ENCODE measurements at regions not wholly inside any gene's neighbourhood (a gene's known extent, or its start where the extent isn't known, plus 50 kb on each side); places are given as distances from the start of the nearest gene placed in this dataset.
"Not testable (repeated sequence)": the region's sequence is repeated elsewhere in the genome, so short reads cannot be mapped to it uniquely, and the experiment has no call there.

DNA sequence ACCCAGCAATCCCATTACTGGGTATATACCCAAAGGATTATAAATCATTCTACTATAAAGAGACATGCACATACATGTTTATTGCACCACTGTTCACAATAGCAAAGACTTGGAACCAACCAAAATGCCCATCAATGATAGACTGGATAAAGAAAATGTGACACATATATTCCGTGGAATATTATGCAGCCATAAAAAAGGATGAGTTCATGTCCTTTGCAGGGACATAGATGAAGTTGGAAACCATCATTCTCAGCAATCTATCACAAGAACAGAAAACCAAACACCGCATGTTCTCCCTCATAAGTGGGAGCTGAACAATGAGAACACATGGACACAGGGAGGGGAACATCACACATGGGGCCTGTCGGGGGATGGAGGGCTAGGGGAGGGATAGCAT, 113.2 kb upstream of the PRSS1 start:
- DNase-seq, result not testable (repeated sequence)

DNA sequence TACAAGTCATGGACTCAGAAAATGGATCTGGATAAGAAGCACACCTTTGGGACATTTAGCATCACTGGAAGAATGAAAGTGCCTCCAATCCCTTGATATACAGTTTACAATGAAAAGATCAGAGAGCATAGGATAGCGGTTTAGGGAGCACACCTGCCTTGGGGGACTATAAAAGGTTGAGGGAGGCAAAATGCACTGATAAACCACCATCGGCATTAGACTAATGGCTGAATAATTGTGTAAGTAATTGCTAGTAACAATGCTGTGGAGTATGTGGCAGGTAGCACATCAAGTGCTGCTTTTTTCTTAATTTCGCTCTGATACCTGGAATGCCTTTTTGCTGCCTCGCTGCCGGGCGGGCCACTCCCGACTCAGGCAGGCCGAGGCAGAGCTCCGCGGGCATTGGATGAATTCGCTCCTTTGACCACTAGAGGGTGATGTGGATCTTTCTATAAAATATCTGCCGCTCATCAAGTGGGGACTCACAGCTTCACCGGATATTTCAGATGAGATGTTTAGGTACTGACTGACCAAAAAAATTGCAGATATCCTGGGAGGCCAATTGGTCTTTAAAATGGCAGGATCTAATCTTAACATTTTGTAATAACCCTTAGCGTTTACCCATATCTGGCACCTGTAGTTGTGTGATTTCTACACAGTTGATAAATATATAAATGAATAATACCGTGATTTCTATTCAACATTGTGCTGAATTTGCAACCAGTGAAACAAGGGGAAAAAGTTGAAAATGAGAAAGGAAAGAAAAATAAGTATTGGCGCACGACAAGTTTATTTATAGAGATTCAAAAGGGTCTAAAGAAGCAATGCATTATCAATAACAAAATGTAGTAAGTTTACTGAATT, 116.8 kb upstream of the PRSS1 start:
- DNase-seq, result peak; percentile 45

DNA sequence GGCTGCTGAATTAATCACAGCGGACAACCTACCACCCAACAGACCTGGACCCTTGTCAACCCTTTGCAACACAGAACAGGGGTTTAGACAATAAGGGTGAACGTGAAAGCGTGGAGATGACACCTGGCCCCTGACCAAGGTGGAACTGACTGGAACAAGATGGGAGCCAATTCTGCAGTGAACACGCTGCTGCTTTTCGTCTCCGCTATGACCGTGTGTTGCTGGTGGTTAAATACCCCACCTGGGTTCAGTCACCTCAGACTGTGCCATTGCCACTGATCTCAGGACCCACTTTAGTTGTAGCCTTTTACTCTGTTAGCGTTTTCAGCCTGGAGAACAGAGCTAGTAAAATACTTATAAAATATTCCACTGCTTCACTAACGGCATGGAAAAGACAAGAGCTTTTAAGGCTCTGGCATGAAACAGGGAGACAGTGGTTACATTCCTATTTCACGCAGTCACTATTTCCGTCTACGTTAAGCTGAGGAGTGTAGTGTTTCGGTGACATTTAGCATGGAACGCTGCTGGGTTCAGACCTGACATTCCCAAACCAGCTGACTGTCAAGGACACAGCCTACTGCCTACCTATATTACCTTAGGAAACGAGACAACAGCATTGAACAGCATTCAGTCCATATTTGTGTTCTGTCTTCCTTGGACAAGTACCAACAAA, 119.5 kb upstream of the PRSS1 start:
- no peak for DNase-seq

DNA sequence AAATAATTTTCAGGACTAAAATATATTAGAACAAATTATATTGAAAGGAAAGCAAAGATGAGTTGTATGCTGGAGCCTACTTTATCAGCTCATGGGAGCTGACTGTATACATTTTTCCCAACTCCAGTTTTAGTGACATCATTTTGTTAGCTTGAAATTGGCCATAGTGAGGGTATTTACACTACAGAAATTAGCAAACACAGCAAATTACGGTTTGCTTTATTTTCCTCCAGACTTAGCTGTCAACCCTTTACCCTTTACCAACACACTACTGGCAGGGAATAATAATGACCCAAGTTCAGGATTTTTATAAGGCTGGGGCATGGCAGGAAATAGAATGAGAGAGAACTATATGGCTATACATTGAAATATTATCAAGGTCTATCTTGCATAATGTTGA, 120.3 kb upstream of the PRSS1 start:
- DNase-seq, result no peak

DNA sequence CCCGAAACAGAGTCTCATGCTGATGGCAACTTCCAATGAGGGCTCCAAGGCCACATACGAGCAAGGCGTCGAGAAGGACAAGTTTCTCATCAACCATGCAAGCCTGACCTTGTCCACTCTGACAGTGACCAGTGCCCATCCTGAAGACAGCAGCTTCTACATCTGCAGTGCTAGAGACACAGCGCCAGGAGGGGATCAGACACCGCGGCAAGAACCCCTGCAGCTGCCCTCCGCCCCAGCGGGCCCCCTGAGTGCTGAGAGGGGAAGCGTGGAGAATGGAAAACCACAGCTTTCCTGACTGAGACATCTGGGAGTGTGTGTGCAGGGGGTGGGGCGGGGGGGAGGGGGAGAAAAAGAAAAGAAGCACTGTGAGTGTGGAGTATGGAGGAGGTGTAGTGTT, 122.0 kb upstream of the PRSS1 start:
- not testable (repeated sequence) for DNase-seq

DNA sequence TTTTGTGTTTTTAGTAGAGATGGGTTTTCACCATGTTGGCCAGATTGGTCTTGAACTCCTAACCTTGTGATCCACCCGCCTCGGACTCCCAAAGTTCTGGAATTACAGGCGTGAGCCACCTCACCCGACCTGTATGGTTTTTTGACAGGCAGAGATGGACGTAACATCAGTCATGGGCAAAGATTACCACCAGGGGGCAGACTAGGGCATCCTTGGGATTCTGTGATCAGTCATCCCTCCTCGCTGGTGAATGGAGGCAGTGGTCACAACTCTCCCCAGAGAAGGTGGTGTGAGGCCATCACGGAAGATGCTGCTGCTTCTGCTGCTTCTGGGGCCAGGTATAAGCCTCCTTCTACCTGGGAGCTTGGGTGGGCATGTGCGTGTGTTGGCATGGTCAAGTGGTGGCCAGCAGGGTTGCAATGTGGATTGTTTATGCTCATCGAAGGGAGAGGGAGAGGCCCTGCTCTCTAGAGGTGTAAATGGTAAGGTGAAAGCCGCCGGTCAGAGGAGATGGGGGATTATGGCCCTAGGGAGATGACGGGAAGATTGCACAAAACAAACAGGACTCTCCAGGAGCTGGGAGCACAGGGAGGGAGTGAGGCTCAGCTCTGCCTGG, 122.7 kb upstream of the PRSS1 start:
- peak; percentile 71 for DNase-seq

DNA sequence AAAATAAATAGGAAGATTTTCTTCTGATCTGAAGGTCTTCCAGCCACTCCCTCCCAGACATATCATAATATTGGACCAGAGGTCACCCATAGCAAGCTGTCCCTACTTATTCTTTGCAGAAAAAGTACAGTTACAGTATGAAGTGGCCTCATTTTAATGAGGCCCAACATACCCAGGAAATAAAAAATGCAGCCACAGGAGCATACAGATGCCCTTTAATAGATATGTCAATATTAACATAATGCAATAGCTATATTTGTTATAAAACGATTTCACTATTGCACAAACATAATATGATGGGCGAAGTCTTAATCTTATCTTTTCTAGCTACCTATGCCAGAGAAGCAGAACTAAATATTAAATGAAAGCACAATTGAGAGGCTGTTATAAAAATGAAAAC, 124.1 kb upstream of the PRSS1 start:
- not testable (repeated sequence) for DNase-seq

DNA sequence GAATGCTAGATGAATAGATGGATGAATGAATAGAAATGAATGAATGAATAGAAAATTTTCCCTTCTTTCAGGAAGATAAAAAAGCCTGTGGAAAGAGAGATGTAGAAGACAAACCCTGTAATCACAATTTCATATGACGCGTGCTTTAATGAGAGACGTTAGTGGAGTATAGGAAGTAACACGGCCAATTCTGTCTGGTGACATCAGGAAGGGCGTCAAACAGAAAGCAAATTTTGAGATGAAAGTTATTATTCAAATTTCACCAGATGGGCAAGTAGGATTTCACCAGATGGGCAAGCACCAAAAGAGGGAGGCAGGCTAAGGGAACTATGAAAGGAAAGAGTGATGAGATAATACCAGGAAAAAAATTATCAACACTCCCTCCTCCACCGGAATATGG, 128.9 kb upstream of the PRSS1 start:
- no peak for DNase-seq

DNA sequence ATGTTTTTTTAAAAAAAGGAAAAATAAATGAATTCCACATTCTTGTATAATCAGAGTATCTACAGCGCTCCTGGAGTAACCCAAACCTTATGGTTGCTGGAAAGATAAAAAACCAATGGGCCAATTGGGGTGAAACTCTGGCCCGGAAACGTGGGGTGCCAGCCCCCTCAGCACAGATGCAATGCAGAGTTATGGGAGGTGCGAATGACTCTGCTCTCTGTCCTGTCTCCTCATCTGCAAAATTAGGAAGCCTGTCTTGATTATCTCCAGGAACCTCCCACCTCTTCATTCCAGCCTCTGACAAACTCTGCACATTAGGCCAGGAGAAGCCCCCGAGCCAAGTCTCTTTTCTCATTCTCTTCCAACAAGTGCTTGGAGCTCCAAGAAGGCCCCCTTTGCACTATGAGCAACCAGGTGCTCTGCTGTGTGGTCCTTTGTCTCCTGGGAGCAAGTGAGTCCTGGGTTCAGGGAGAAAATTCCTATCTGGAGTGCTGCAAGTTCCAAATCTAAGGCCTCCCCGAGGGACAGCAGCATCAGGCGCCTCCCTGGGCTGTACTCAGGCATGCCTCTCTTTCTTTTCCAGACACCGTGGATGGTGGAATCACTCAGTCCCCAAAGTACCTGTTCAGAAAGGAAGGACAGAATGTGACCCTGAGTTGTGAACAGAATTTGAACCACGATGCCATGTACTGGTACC, 130.5 kb upstream of the PRSS1 start:
- no peak for DNase-seq

DNA sequence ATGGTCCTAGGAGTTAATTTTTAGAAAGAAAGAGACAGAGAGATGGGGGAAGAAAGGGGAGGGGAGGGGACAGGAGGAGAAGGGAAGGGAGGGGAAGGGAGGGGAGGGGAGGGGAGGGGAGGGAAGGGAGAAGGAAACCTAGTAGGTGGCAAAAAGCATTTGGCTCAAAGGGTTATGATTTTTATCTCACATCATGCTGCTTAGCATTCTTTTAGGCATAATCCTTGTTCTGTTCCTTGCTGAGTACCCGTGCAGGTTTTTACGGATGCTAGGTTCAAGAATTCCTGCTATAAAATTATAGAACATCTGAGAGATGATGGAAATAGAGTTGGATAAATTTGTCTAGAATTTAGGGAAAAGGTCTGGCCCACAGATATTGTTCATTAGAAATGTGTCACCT, 132.4 kb upstream of the PRSS1 start:
- DNase-seq, result no peak

DNA sequence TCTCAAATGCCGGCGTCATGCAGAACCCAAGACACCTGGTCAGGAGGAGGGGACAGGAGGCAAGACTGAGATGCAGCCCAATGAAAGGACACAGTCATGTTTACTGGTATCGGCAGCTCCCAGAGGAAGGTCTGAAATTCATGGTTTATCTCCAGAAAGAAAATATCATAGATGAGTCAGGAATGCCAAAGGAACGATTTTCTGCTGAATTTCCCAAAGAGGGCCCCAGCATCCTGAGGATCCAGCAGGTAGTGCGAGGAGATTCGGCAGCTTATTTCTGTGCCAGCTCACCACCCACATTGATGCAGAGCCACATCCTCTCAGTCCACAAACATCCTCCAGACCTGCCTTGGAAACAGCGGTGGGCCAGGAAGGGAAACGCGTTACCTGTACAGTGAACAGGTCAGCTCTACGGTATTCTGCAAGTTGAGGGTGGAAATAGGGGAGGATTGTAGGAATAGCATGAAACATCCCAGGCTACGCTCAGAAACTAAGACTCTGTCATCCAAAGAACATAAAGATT, 133.1 kb upstream of the PRSS1 start:
- no peak for DNase-seq

DNA sequence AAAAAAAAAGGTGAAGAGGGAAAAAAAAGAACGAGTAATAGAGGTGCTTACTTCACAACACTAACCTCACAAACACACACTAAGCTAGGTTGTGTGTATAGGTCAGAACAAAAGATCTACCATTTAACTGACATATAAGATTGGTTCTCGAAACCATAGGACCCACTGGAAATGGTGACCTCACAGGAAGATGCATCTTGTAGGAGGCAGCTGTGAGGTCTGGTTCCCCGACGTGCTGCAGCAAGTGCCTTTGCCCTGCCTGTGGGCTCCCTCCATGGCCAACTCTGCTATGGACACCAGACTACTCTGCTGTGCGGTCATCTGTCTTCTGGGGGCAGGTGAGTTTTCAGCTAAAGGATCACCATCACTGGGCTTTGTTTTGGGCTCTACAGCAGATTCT, 133.8 kb upstream of the PRSS1 start:
- DNase-seq, result no peak

DNA sequence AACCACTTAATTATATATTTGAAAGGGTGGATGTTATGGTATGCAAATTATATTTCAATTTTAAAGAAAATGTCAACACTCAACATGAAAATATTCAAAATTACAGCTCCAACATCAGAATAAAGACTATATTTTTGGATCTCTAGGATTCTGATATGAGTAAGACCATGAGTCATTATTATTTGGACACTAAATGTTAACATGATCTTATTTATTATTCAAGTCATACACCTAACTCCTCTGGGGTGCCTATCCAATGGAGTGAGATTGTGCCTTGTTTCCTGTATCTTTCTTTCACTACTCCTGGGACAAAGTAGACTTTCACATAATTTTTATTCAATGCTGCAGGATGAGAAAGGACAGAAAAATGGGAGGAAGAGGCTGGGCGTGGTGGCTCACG, 135.2 kb upstream of the PRSS1 start:
- DNase-seq, result no peak

DNA sequence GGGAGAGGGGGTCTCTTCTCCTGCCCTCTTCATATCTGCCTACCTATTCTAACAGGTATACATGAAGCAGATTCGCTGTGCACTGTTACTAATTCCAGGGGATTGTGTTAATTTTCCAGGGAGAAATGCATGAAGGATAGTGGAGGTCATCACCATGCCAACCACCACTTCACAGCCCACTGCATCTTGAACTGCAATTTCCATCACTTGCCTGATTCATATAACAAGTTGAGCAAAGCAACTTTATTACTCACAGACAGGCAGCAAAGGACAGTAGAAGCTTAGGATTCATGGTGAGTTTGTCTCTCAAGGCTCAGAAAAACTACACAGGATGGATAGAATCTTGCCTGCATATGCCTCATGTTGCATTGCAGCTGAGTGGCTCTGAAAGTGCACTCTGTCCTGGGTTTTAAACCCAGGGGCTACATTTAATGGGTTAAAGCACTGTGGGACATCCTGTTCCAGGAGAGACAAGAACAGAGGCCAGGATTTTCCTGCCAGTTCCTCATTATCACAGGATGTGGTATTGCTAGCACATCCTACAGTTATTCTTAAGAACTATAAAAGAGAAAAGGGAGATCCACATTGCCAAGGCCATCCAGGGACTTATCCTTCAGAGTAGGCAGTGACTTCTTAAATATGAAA, 136.9 kb upstream of the PRSS1 start:
- no peak for DNase-seq

DNA sequence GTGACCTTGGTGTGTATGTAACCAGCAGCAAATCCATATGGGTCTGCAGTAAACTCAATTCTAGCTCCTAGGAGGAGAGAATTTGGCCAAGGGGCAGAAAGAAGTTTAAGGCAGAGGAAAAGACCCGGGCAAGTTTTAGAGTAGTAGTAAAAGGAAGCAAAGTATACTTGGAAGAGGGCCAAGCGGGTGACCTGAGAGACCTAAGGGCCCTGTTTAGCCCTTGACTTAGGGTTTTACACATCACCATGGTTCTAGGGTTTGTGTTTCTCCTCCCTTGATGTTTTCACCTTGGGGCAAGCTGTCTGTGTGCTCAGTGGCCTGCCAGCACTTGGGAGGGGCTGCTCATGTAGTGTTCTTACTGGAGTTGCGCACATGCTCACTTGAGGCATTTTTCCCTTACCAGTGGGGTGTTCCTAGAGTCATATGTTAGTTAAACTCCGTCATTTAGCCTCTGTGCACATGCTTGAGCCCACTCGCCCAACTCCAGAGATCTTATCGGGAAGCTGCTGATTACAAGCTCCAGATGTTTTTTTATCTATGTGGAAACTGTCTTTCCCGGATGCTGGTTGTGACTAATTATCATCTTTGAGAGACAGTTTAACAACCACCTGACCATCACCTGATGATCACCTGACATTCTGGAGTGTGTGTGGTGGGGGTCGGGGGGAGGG, 137.6 kb upstream of the PRSS1 start:
- no peak for DNase-seq

DNA sequence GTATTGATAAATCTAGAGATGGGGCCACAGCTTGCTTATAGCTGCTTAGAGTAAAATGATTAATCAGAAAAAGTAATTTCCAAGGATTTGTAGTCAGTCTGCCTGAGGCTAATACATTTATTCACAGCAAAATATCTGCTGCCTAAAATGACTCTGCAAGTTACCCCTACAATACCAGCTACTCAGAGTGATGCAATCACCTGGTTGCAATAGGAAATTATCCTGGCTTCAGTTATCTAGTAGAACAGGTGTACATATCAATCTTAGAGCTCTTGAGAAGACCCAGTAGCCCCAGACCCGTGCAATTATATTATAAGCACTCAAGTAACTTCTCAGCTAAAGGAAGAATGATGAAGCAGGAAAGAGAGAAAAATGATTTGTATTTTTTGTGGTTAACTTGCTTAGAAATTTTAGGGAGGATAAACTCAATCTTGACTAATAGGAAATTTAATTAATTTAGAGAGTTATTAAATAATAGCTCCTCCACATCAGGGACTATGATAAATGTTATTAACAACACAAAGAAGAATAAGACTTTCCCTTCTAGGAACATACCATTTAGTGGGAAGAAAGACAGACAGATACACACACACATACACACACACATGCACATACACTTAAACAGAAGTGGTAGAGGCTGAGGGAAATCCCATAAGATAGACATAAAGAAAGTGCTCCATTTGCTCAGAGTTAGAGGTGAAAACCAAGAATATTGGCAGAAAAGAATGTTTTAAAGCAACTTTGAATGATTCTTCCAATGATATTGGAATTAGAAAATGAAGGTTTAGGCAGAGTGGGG, 140.4 kb upstream of the PRSS1 start:
- DNase-seq, result no peak

DNA sequence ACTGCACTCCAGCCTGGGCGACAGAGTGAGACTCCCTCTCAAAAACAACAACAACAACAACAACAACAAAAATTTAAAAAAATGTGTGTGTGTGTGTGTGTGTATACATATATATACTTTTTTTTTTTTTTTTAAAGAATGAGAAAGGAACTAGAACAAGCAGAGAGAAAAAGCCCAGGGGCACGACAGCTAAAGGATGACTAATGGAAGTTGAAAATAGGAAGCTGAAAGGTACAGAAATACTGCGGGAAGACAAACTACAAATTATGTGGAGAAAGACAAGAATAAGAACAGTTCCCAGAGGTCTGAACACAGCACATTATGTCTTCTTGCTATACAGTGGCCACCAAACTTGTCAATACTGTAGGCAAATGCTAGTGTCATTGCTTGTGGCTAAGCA, 141.9 kb upstream of the PRSS1 start:
- DNase-seq, result no peak

DNA sequence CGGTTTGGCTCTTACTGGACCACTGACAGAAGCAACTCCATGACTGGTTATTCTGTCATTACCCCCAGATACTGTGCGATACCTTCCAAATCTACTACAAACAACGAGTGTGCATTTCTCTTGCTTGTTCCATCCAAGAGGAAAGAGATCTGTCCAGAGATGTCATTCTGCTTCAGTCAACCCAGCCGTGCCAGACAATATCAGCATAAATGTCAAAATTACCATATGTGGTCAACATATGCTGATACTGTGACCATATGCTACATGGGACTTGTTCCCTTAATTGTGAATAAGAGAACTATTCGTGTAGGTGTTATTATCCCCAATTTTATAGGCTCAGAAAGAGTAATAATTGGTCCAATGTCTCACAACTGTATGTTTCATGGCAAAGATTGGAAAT, 143.2 kb upstream of the PRSS1 start:
- DNase-seq, result no peak

DNA sequence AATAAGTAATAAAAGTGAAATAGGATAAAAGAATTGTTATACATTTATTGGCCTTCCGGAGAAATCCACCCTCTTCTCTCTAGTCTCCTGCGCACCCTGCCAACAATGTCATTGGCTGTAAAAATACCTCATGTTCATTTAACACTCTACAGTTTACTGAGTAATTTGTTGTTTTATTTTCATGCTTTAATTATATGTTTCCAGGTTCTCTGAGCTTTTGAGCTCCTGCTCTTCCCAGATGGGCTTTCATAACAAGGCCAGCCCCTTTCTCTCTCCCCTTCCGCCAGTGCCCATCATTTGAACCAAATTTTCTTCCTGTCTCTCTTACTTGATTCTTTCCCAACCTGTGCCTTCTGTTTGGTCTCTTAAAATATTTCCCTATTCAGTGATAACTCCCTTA, 144.6 kb upstream of the PRSS1 start:
- no peak for DNase-seq

DNA sequence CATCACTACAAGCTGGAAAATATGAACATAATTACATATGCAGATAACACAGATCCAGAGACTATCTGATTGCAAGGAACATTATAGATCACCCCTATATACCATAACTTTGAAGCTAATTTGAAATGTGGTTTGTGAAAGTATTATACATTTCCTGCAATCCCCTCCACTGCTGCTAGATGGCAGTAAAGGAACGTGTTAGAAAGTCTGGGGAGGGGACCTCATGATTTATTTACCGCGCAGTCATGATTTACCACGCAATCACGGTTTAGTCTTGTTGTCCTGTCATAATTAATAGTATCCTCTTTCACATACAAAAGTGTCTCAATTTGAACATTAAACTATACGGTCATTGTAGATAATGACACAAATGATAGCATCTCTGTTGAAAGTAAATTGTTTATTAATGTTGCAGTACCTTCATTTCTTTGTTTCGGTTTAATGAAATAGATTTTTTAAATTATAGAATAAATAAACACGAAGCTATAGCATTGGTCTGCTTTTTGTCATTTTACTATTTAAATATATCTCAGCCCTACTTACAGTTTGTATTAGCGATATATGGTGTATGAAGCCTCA, 145.3 kb upstream of the PRSS1 start:
- peak; percentile 41 for DNase-seq

DNA sequence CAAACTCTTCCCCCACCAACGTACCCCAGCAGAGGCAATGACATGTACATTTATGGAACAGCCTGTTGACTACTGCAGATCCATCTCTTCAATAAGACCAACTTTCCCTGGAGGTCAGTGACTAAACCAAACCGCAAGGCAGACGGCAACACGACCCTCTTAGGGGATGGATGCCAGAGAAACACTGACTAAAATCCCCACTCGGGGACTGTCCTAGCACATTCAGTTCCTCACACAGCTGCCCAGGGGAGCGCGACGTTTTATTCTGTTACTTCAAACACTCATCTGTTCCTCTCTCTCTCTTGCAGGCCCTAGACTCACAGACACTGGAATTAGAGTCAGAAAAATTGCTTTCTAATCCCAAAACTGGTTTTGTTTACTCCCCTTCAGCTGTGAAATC, 146.5 kb upstream of the PRSS1 start:
- DNase-seq, result no peak

All from activated CD4-positive, CD25-positive, alpha-beta regulatory T cell treated with anti-CD3 and anti-CD28 coated beads, Interleukin-2, amount 50 U/mL, for 72 hours (primary cell).